Psoas muscle (tissue), 7 donors: ENCODE measurements at regions not wholly inside any gene's neighbourhood (a gene's known extent, or its start where the extent isn't known, plus 50 kb on each side); places are given as distances from the start of the nearest gene placed in this dataset.

Experiments
- ATAC-seq, 4 donors: fragments of 200-7000 bp; cut with Tn5 transposase; one replicate each; pipeline ENCODE4 v1.9.1; 2020; ENCODE audit warnings: moderate library complexity in 3 of 4, mild to moderate bottlenecking in 2 of 4
- DNase-seq, 2 donors: peaks; one replicate each; pipeline ENCODE4 v3.0.0-alpha.2; 2020
- H3K27ac ChIP-seq: fragments of 200-600 bp; one replicate; pipeline ENCODE4 v1.8.0; 2022
- H3K27me3 ChIP-seq, 3 donors: fragments of 200-600 bp in 1 of 3; one replicate each; pipeline versions ENCODE4 v1.6.1 to v1.8.0; 2013 to 2022; ENCODE audit warnings: low read length in 2 of 3, mild to moderate bottlenecking in 2 of 3, moderate library complexity in 1 of 3; ENCODE audit not compliant: insufficient read depth in 3 of 3
- H3K36me3 ChIP-seq, 2 donors: fragments of 200-600 bp in 1 of 2; one replicate each; pipeline versions ENCODE4 v1.6.1 to v1.8.0; 2013 to 2022; ENCODE audit warnings: low read depth in 1 of 2, mild to moderate bottlenecking in 1 of 2, moderate library complexity in 1 of 2; ENCODE audit not compliant: insufficient read depth in 1 of 2
- H3K4me1 ChIP-seq: fragments of 200-600 bp; one replicate; pipeline ENCODE4 v1.8.0; 2022
- H3K4me3 ChIP-seq: fragments of 200-600 bp; one replicate; pipeline ENCODE4 v1.8.0; 2022; ENCODE audit warnings: mild to moderate bottlenecking
- H3K9me3 ChIP-seq: fragments of 200-600 bp; one replicate; pipeline ENCODE4 v1.8.0; 2022
- CTCF ChIP-seq: fragments of 200-600 bp; IDR thresholded peaks from one replicate; pipeline ENCODE4 v1.8.0; 2022; ENCODE audit warnings: antibody characterized with exemption
- WGBS, 3 donors: extraction: QIAGEN DNeasy Blood & Tissue Kit; methylation state at CpG; one replicate each; pipeline versions ENCODE4 v1.1.6 to v1.1.7; 2013; 5-methylcytosine and 5-hydroxymethylcytosine counted together
- intact Hi-C, 2 donors: fragments of 100-400 bp; cut with DNase I; formaldehyde crosslinking; loops; one replicate each; pipeline versions ENCODE4 v1.11.0 to v1.14.2; 2022
- donor health status: healthy with polysubstance abuse.
- donor health status: DM: no; HTN: no; CAD: no; lungs with moderate emphysema.
- donor health status: Bipolar disorder and iron deficiency.
- donor health status: healthy.
- donor health status: DM: yes; HTN: yes; CAD: no.
- donor health status: DM: no; HTN: no; CAD: no.
- donor health status: DM: yes; HTN: yes; CAD: no.

GRCh38 chr7:10120936-10121335 is 852.7 kb upstream of the PHF14 start:
- ATAC-seq (no peak), DNase-seq (no peak)
- H3K9me3 ChIP-seq = no peaks in the 10 kb centered on the region
- no peaks in the 10 kb centered on the region for H3K4me1 ChIP-seq
- intact Hi-C loops = no loop called here
- H3K27me3 ChIP-seq = no peaks in the 10 kb centered on the region
- H3K36me3 ChIP-seq = no peaks in the 10 kb centered on the region
- WGBS, 3 donors = 54 to 72% (median 70%) methylated on average over 2 of the region's 2 CpGs
- H3K27ac ChIP-seq = no peak overlapping the region
- TF ChIP-seq CTCF = no peak
- H3K4me3 ChIP-seq = no peak overlapping the region

GRCh38 chr7:10121631-10122030 is 852.0 kb upstream of the PHF14 start:
- H3K9me3 ChIP-seq = no peaks in the 10 kb centered on the region
- intact Hi-C loops = no loop called here
- ATAC-seq = no peak
- no peak for DNase-seq
- WGBS, 3 donors = 11 to 18% (median 13%) methylated on average over 2 of the region's 2 CpGs
- H3K27me3 ChIP-seq = no peaks in the 10 kb centered on the region
- no peaks in the 10 kb centered on the region for H3K36me3 ChIP-seq
- no peak for TF ChIP-seq CTCF
- no peak overlapping the region for H3K27ac ChIP-seq
- no peaks in the 10 kb centered on the region for H3K4me1 ChIP-seq
- no peak overlapping the region for H3K4me3 ChIP-seq

GRCh38 chr7:10122551-10123100 is 851.0 kb upstream of the PHF14 start:
- no peaks in the 10 kb centered on the region for H3K9me3 ChIP-seq
- no peak for ATAC-seq
- no peak for DNase-seq

GRCh38 chr7:10128748-10129147 is 844.9 kb upstream of the PHF14 start:
- Histone ChIP-seq H3K27me3 (no peaks in the 10 kb centered on the region), H3K27ac (no peak overlapping the region), H3K4me1 (no peaks in the 10 kb centered on the region), H3K9me3 (no peaks in the 10 kb centered on the region), H3K36me3 (no peaks in the 10 kb centered on the region), H3K4me3 (no peak overlapping the region)
- ATAC-seq = no peak
- TF ChIP-seq CTCF = no peak
- no peak for DNase-seq
- 37 to 74% (median 41%) methylated on average over 1 of the region's 1 CpG for WGBS, 3 donors
- intact Hi-C loops = no loop called here

More at GRCh38 chr7:10122551-10123100, 851.0 kb upstream of the PHF14 start:
- Histone ChIP-seq H3K36me3 (no peaks in the 10 kb centered on the region), H3K27ac (no peak overlapping the region), H3K27me3 (no peaks in the 10 kb centered on the region), H3K4me3 (no peak overlapping the region), H3K4me1 (no peaks in the 10 kb centered on the region)
- no peak for TF ChIP-seq CTCF
- intact Hi-C loops = no loop called here
- WGBS, 3 donors = 7 to 10% (median 8%) methylated on average over 4 of the region's 4 CpGs

GRCh38 chr7:10138087-10138854 is 835.4 kb upstream of the PHF14 start:
- DNase-seq (no peak), ATAC-seq (no peak)
- H3K27ac ChIP-seq = no peak overlapping the region

More at GRCh38 chr7:10138087-10138854, 835.4 kb upstream of the PHF14 start:
- 73 to 74% (median 73%) methylated on average over 5 of the region's 5 CpGs for WGBS, 3 donors
- H3K27me3 ChIP-seq = no peaks in the 10 kb centered on the region
- intact Hi-C loops = no loop called here
- H3K4me3 ChIP-seq = no peak overlapping the region
- H3K9me3 ChIP-seq = no peaks in the 10 kb centered on the region
- H3K4me1 ChIP-seq = no peaks in the 10 kb centered on the region
- TF ChIP-seq CTCF = no peak
- no peaks in the 10 kb centered on the region for H3K36me3 ChIP-seq
